ENCODE measurements at regions not wholly inside any gene's neighbourhood (a gene's known extent, or its start where the extent isn't known, plus 50 kb on each side); places are given as distances from the start of the nearest gene placed in this dataset.

DNA sequence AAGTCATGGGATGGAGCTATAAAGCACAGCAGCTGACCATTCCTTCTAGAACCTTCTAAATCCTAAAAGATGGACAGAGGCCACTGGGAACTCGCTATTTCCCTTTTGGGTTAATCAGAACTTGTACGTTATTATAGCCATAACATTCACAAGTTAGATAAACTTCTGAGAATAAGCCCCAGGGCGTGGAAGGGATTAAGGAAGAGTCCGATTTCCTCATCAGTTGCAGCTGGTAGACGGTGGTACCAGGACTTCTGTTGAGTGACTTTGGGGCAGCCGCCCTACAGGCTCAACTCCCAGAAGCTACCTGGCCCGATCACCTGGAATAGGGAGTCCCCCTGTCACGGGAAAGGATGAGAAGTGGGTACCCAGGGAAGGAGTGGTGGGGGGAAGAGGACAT, 370.1 kb upstream of the ZFHX3 start:
- WGBS (ENCODE audit: low lambda C conversion rate): 6% methylated on average over 8 of the region's 8 CpGs
- Histone ChIP-seq H3K4me3 (replicated peaks in 1 of 3; ENCODE audit: insufficient read depth in 1 of 3, low read depth in 2 of 3, low read length in 3 of 3) (no peak overlapping the region), H3K79me2 (ENCODE audit: insufficient read depth, low read length) (no peaks in the 10 kb centered on the region), H3K27ac (ENCODE audit: extremely low read length, insufficient read depth, low read length) (no peak overlapping the region), H3K9ac (ENCODE audit: insufficient read depth, low read depth, low read length) (no peak overlapping the region), H3K9me3 (ENCODE audit: low read length) (no peaks in the 10 kb centered on the region), H3K36me3 (replicated peaks in 1 of 2; ENCODE audit: control insufficient read depth in 1 of 2, insufficient read depth in 2 of 2, low read length in 2 of 2) (no peaks in the 10 kb centered on the region), H3K4me1 (ENCODE audit: insufficient read depth, low read length) (0 out of 2 replicates have a peak, but pooled peaks cover 10% of the 10 kb centered on the region), H3K4me2 (ENCODE audit: low read depth, low read length) (no peak overlapping the region), H4K20me1 (ENCODE audit: insufficient read depth, low read length) (no peaks in the 10 kb centered on the region), H2AFZ (ENCODE audit: low read length) (no peak overlapping the region), H3K27me3 (ENCODE audit: control insufficient read depth in 1 of 2, insufficient read depth in 2 of 2, low read length in 2 of 2) (peaks cover 0 to 2% of the 10 kb centered on the region in 2 experiments; a peak in 1 of 5 replicates)
- POLR2A ChIA-PET: no interaction called here
- FAIRE-seq (no peak), ATAC-seq (no peak), DNase-seq (ENCODE audit: low spot score) (no peak)
- CTCF ChIA-PET (ENCODE audit: low intra/inter-chr PET ratio, low total read pairs): no interaction called here
- no TSS peak for BruUV-seq (replicated peaks)
- intact Hi-C loops (cut with micrococcal nuclease; ENCODE audit: unreplicated experiment) (no loop called here), in situ Hi-C loops (cut with HindIII; ENCODE audit: extremely low pct_ligation_motif_present, low pct_unique_long_range_greater_than_20kb) (no loop called here)
- TF ChIP-seq ZNF839 (CRISPR knock-in tag; IDR thresholded peaks at IDR 0.05; ENCODE audit: borderline replicate concordance) (no peak), ZBTB3 (CRISPR knock-in tag; IDR thresholded peaks at IDR 0.05; ENCODE audit: borderline replicate concordance, low read depth) (no peak), RORA (CRISPR knock-in tag; IDR thresholded peaks at IDR 0.05) (no peak), AKAP8 (CRISPR knock-in tag; IDR thresholded peaks at IDR 0.05) (no peak), MLX (CRISPR knock-in tag; IDR thresholded peaks at IDR 0.05) (no peak)

- Histone ChIP-seq H3K4me3 (replicated peaks in 1 of 3; ENCODE audit: insufficient read depth in 1 of 3, low read depth in 2 of 3, low read length in 3 of 3) (no peak overlapping the region), H3K9me3 (ENCODE audit: low read length) (no peaks in the 10 kb centered on the region), H3K79me2 (ENCODE audit: insufficient read depth, low read length) (no peaks in the 10 kb centered on the region), H4K20me1 (ENCODE audit: insufficient read depth, low read length) (no peaks in the 10 kb centered on the region), H3K4me1 (ENCODE audit: insufficient read depth, low read length) (0 out of 2 replicates have a peak, but pooled peaks cover 10% of the 10 kb centered on the region), H3K9ac (ENCODE audit: insufficient read depth, low read depth, low read length) (no peak overlapping the region), H3K36me3 (replicated peaks in 1 of 2; ENCODE audit: control insufficient read depth in 1 of 2, insufficient read depth in 2 of 2, low read length in 2 of 2) (no peaks in the 10 kb centered on the region), H2AFZ (ENCODE audit: low read length) (no peak overlapping the region), H3K27ac (ENCODE audit: extremely low read length, insufficient read depth, low read length) (no peak overlapping the region), H3K4me2 (ENCODE audit: low read depth, low read length) (no peak overlapping the region), H3K27me3 (ENCODE audit: control insufficient read depth in 1 of 2, insufficient read depth in 2 of 2, low read length in 2 of 2) (peaks cover 0 to 3% of the 10 kb centered on the region in 2 experiments; a peak in 2 of 5 replicates)
- TF ChIP-seq ZNF235 (CRISPR knock-in tag; IDR thresholded peaks at IDR 0.05; ENCODE audit: borderline replicate concordance) (no peak), MTA3 (CRISPR knock-in tag; IDR thresholded peaks at IDR 0.05) (no peak), THYN1 (CRISPR knock-in tag; IDR thresholded peaks at IDR 0.05; ENCODE audit: borderline replicate concordance, low read depth) (no peak), GPBP1L1 (CRISPR knock-in tag; IDR thresholded peaks at IDR 0.05) (no peak), KDM6A (CRISPR knock-in tag; IDR thresholded peaks at IDR 0.05; ENCODE audit: low read depth) (no peak), HNF4A (CRISPR knock-in tag; IDR thresholded peaks at IDR 0.05) (no peak), HIVEP1 (CRISPR knock-in tag; IDR thresholded peaks at IDR 0.05) (no peak), ZNF251 (CRISPR knock-in tag; IDR thresholded peaks at IDR 0.05) (no peak), SMAD9 (CRISPR knock-in tag; IDR thresholded peaks at IDR 0.05) (no peak), MTF2 (CRISPR knock-in tag; IDR thresholded peaks at IDR 0.05; ENCODE audit: borderline replicate concordance) (no peak), ZNF670 (CRISPR knock-in tag; IDR thresholded peaks at IDR 0.05; ENCODE audit: borderline replicate concordance) (no peak), ZNF569 (CRISPR knock-in tag; IDR thresholded peaks at IDR 0.05; ENCODE audit: borderline replicate concordance) (no peak), ZNF572 (CRISPR knock-in tag; IDR thresholded peaks at IDR 0.05) (no peak), SPEN (CRISPR knock-in tag; IDR thresholded peaks at IDR 0.05; ENCODE audit: low read depth) (no peak), NONO (IDR thresholded peaks at IDR 0.05) (no peak), NONO (CRISPR knock-in tag; conservative IDR thresholded peaks at IDR 0.05) (no peak)
- FAIRE-seq: no peak
- ChIA-PET POLR2A (no interaction called here), CTCF (ENCODE audit: low intra/inter-chr PET ratio, low total read pairs) (no interaction called here)
- no peak for DNase-seq (ENCODE audit: low spot score)
- in situ Hi-C loops (cut with HindIII; ENCODE audit: extremely low pct_ligation_motif_present, low pct_unique_long_range_greater_than_20kb) (no loop called here), intact Hi-C loops (cut with micrococcal nuclease; ENCODE audit: unreplicated experiment) (no loop called here)
- WGBS (ENCODE audit: low lambda C conversion rate): 4% methylated on average over 1 of the region's 1 CpG
- no peak for ATAC-seq
- BruUV-seq (replicated peaks): no TSS peak
Measured at GRCh38 chr16:73415286-73415685, 367.4 kb upstream of the ZFHX3 start.

Measured in HepG2 (cell line).